CD4-positive, alpha-beta T cell treated with Interleukin-6 at 100 ng/mL for 8 hours (primary cell): ENCODE measurements at regions not wholly inside any gene's neighbourhood (a gene's known extent, or its start where the extent isn't known, plus 50 kb on each side); places are given as distances from the start of the nearest gene placed in this dataset.

Experiments used
- DNase-seq: peaks from one replicate; pipeline ENCODE4 v3.0.0-alpha.2; 2020; ENCODE audit warnings: mixed read lengths, low spot score

DNA sequence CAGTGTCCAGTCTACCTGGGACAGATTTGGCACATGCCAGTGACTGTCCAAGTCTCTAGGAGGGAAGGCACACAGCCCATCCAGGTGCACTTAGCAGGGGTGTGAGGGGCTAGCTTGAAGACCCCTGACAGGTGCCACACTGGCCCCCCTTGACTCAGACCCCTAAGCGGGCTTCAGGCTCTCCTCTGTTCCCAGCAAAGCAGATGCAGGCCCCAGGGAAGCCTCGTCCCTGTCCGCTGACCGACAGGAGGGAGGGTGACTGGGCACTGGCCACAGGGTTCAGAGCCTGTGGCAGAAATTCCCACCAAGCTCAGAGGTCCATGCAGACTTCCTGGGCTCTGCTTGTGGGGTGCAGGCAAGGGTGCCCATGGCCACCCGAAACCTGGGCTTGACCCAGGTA, 239.8 kb upstream of the MYT1L start:
- no peak for DNase-seq

- no peak for DNase-seq
Observed at GRCh38 chr2:2570360-2570759, 239.3 kb upstream of the MYT1L start.

GRCh38 chr2:2569836-2570235, 238.8 kb upstream of the MYT1L start:
- DNase-seq, result no peak

DNA sequence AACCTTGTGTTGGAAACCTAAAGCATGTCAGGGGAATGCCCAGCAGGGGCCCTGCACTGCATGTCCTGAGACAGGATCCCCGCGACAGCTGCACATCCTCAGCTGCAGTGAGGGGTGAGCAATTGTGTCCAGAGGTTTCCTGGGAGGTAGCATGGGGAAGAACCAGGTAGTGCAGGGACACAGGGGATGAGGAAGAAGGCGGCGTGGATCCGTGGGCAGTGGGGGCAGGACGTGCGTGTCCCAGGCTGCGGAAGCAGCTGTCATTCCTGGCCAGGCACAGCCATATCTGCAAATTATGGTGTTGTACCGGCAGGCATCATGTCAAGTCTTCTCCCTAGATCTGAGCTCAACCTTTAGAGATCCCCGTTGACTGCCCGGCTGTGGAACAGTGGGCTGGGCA, 238.2 kb upstream of the MYT1L start:
- no peak for DNase-seq

DNA sequence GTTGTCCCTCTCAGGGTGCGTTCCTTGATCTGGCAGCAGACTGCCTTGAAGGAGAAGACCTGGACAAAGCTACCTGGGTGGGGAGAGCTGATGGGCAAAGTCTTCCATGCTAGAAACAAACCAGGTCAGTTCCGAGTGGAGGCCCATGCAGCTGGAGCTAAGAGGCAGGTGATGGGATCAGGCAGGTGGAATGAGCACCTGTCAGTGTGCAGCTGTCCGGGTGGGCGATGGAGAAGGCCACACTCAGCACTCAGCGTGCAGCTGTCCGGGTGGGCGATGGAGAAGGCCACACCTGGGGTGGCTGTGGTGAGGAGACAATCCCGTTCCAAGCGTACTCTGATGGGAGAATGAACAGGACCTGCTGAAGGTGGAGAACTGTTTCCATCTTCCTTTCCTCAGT, 237.3 kb upstream of the MYT1L start:
- DNase-seq, result no peak

- DNase-seq, result no peak
Observed at GRCh38 chr2:2567776-2568175, 236.7 kb upstream of the MYT1L start.

- no peak for DNase-seq
Observed at GRCh38 chr2:2566396-2567323, 235.6 kb upstream of the MYT1L start.

- DNase-seq, result no peak
Observed at GRCh38 chr2:2565671-2566070, 234.6 kb upstream of the MYT1L start.

DNA sequence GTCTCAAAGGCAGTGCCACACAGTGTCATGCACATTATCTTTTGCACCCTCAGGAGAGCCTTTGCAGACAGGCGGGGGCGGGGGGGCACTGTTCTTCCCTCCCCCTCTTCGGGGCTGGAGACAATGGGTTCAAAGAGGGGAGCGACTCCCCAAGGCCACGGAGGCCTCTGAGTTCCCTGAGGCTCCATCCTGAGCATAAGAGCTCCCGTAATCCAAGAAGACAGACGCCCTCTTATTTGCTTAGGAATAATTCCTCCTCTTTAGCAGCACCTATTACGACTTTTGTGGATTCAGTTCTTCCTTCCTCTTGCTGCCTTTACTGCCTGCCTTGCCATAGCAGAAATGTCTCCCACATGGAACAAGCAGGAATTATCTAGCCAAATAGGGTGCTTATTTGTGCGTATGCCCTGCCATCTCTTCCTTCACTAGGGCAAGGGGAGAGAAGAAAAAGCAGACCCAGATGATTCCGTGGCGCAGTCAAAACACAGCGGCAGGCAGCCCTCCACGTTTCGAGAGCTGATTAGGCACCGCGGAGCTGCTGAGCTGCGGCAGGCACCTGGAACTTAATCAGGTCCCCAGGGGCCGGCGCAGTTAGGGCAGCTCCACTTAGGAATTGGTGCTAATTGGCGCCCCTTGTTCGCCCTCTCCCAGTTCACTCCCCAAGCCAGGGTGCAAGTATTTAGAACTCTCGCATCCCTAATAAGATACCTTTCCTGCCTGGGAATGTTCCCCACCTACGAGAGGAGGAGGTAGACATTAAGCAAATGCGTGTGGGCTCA, 233.4 kb upstream of the MYT1L start:
- DNase-seq, result no peak

GRCh38 chr2:2563309-2563860, 232.3 kb upstream of the MYT1L start:
- no peak for DNase-seq

DNA sequence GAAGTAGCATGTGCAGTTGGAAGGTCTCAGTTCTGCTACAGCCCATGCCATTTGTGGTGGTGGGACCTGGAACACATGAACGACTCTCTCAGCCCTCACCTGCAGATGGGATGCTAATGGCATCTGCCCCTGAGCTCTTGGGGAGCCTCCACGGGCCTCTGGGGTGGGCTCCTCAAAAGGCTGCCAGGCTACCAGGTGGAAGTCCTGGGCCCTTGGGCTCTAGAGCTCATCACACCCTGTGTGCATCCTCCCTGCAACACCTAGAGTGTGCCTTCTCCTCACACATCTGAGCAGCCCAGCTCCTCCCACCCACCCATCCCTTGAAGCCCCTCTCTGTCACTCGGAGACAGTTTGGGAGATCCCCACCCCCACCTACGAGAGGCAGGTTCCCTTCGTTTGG, 231.8 kb upstream of the MYT1L start:
- no peak for DNase-seq

- DNase-seq, result no peak
Observed at GRCh38 chr2:2561346-2562095, 230.4 kb upstream of the MYT1L start.

DNA sequence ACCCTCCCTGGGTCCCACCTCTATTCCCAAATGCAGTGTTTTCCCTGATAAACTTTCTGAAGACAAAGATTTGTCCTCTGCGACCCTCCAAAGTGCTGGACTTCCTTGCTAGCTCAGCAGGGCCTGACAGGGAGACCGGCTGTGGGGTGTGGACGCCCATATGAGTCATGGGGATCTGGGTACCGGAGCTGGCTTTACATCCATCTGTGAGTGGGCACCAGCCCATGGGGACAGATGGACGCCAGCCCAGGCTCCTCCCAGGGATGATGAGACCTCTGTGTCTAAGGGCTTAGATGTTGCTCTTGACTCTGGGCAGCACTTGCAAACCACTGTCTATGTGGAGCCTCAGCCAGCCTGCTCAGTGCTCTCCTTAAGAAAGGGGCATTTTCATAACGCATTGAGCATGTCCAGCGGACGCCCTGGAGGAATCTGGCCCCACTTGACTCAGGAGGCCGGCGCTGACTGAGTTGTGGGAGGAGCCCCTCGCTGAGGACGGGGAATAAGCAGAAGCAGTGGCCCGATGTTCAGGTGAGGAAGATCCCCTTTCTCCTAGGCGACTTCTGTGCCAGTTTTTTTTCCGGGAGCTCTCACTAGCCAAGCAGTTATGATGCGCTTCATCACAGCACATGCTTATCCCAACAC, 229.4 kb upstream of the MYT1L start:
- no peak for DNase-seq

DNA sequence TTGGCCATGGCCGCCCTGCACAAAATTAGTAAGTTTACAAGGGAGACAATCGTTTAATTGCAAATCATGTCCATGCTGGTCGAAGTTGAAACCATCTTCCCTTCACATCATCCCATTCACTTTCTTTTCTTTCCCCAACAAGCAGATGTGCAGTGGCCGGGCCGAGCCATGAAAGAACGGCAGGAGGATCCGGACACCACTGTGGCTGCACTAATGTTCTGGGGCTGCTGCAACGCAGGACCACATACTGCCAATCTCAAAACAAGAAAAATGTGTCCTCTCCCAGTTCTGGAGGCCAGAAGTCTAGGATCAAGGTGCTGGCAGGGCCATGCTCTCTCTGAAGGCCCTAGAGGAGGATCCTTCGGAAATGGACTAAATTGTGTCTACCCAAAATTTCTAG, 227.4 kb upstream of the MYT1L start:
- DNase-seq, result no peak

- DNase-seq, result no peak
Observed at GRCh38 chr2:2557475-2557874, 226.4 kb upstream of the MYT1L start.

GRCh38 chr2:2550856-2551255, 219.8 kb upstream of the MYT1L start:
- no peak for DNase-seq

DNA sequence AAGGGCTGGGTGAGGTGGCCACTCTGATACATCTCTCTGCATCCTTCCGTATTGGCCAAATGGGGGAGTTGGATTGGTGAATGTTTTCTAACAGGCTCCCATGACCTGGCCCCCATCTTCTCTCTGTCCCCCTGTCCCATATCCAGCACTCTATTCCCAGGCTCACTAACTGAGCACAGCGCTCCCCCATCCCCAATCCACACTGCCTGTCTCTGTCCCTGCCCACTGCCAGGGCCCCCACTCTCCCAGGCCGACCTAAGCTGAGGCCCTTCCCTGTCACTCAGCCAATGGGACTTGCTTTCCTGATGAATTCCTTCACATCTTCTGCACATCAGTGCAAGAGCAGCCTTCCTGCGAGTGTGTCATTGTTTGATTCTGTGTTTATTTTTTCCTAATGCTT, 216.8 kb upstream of the MYT1L start:
- DNase-seq, result no peak

- DNase-seq, result no peak
Observed at GRCh38 chr2:2547451-2547850, 216.4 kb upstream of the MYT1L start.

DNA sequence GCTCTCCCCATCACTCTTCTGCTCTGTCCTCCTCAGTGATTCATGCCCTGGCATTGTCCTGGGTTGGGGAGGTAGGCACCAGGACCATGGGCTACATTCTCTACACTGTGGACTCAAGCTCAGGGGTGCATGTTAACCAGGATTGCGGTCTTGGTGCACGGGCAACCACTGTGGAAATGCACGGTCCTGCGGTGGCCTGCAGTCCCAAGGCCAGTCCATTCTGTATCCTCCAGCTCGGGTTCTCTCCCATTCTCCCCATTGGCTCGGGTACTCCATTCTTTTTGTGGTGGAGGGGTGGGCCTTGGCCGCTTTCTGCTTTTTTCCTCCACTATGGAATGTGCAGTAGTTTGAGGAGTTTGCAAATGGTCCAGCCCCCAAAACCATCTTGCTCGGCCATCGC, 215.0 kb upstream of the MYT1L start:
- DNase-seq, result no peak

DNA sequence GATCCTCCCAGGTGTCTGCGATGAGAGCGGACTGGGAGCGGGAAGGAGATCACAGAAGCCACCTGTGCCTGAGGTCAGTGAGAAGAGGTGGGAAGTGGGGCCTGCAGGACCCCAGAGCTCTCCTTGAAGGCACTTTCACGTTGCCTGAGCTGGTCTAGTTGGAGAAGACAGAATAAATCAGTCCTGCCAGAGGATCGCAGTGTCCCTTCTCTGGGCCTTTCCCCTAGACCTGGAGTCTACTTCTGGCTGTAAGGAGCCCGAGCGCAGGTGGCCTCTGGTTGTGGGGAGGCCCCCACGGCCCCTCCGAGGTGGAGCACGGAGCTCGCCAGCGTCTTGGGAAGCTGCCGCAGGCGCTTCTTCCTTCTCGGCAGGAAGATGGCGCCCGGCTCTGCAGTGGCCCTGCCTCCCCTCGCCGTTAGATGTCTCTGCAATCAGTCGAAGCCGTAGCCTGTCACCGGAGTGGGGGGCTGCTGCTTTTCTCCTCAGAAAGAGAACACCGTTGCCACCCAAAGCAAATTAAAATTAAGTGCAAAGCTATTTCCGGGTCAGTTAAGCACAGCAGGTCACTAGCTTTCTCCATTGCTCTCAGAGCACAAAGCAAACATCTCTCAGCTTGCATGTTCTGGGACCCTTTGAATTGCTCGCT, 212.0 kb upstream of the MYT1L start:
- DNase-seq, result no peak

DNA sequence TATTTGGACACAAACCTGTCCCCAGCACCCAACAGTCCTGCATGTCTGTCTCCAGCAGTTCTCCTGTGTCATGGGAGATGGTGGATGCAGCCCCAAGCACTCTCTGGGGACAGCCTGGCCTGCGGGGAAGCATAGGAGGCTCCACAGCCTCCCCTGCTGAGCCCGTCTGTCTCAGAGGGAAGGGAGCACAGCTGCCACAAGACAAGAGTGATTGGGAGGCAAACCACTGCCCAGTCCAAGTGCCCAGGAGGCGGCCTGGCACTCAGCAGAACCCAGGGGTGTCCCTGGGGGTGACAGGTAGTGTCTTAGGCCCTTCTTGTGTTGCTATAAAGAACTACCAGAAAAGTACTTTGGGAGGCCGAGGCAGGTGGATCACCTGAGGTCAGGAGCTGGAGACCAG, 211.2 kb upstream of the MYT1L start:
- no peak for DNase-seq
